ENCODE measurements at regions not wholly inside any gene's neighbourhood (a gene's known extent, or its start where the extent isn't known, plus 50 kb on each side); places are given as distances from the start of the nearest gene placed in this dataset.

DNA sequence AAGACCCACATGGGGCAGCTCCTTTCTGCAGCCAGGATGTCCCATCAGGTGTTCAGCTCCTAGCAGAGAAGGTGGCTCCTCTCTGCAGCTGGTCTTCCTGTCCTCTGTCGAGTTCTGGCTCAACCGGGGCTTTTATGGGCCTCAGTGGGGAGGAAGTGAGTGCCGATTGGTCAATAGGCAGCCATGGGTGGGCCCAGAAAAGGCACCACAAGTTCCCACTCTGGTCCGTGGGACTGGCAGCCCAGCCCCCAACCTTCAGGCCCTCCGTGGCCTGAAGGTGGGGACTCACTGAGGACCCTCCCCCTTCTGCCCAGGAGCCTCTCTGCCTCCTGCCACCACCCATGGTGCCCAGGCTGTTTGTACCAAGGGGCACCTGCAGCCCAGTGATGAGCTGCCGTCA, 161.7 kb upstream of the DUSP10 start:
- TF ChIP-seq YY1 (IDR thresholded peaks at IDR 0.05; ENCODE audit: insufficient read depth, insufficient read length) (no peak), SUZ12 (IDR thresholded peaks at IDR 0.05; ENCODE audit: extremely low read depth, insufficient read depth, insufficient read length) (no peak), ZNF274 (IDR thresholded peaks at IDR 0.05; ENCODE audit: low read depth, low read length) (no peak)

All from NT2/D1 (cell line).